K562 (cell line): ENCODE measurements at regions not wholly inside any gene's neighbourhood (a gene's known extent, or its start where the extent isn't known, plus 50 kb on each side); places are given as distances from the start of the nearest gene placed in this dataset.

Experiments
- ATAC-seq: fragments of 200-7000 bp; cut with Tn5 transposase; 3 replicates; pipeline ENCODE4 v1.9.1; 2020; ENCODE audit warnings: moderate library complexity
- BruUV-seq: library from RNA; stranded (reverse); fragments of 400-500 nt; replicated peaks from 2 replicates; lab custom pipeline; 2021; lab: Mats Ljungman, UMichigan
- CTCF ChIA-PET: fragments of 300-600 bp; formaldehyde crosslinking; extraction: SDS; loops from one replicate; lab custom pipeline; 2021; ENCODE audit warnings: low intra/inter-chr PET ratio; lab: Yijun Ruan, JAX
- POLR2A ChIA-PET: fragments of 300-600, 350-650 bp; sonication (Branson Sonifier 250); formaldehyde crosslinking; extraction: SDS; loops from one replicate; lab custom pipeline; 2021; ENCODE audit warnings: antibody characterized with exemption, inconsistent platforms; lab: Yijun Ruan, JAX
- DNase-seq, 4 experiments: peaks; one replicate each; pipeline versions ENCODE4 v3.0.0 to v3.0.0-alpha.2; 2011 to 2018; ENCODE audit warnings: low spot score in 3 of 4, mixed read lengths in 3 of 4; ENCODE audit errors: extremely low read depth in 1 of 4
- FAIRE-seq: peaks from 2 replicates; lab custom pipeline; 2011; peaks lifted over from hg19 to GRCh38; lab: Jason Lieb, UNC
- H2AFZ ChIP-seq: 2 replicates; pipeline ENCODE4 v1.6.0; 2011; ENCODE audit warnings: low read depth, low read length, control low read depth, inconsistent platforms
- H3K27ac ChIP-seq: fragments of 200-600 bp; 3 replicates; pipeline ENCODE4 v1.8.0; 2011; ENCODE audit warnings: low read depth, mild to moderate bottlenecking, control low read depth, inconsistent platforms, low read length, moderate library complexity, mixed read lengths; ENCODE audit errors: extremely low read depth
- H3K27me3 ChIP-seq, 2 experiments: fragments of 300-600 bp in 1 of 2; 2 replicates in 1 of 2; 3 replicates in 1 of 2; pipeline versions ENCODE4 v1.6.0 to v1.8.0; 2011; ENCODE audit warnings: inconsistent platforms in 2 of 2, low read length in 2 of 2, mild to moderate bottlenecking in 1 of 2, mixed read lengths in 1 of 2, moderate library complexity in 1 of 2; ENCODE audit not compliant: control insufficient read depth in 2 of 2, insufficient read depth in 2 of 2
- H3K36me3 ChIP-seq: fragments of 300-600 bp; 3 replicates; pipeline ENCODE4 v1.8.0; 2011; ENCODE audit warnings: mild to moderate bottlenecking, low read length, inconsistent platforms; ENCODE audit not compliant: control insufficient read depth, insufficient read depth
- H3K4me1 ChIP-seq, 2 experiments: fragments of 200-600 bp in 1 of 2; replicated peaks in 1 of 2; 2 replicates in 1 of 2; 3 replicates in 1 of 2; pipeline versions ENCODE4 v1.5.1 to v1.8.0; 2011; ENCODE audit warnings: inconsistent platforms in 2 of 2, low read length in 2 of 2, mild to moderate bottlenecking in 1 of 2, mixed read lengths in 1 of 2, moderate library complexity in 1 of 2; ENCODE audit not compliant: control insufficient read depth in 2 of 2, insufficient read depth in 2 of 2
- H3K4me2 ChIP-seq: 2 replicates; pipeline ENCODE4 v1.6.1; 2011; ENCODE audit warnings: low read length, control low read depth, inconsistent platforms, mixed read lengths; ENCODE audit not compliant: insufficient read depth
- H3K4me3 ChIP-seq: fragments of 200-600 bp; sonication (generic), shearing (Covaris generic); 2 replicates; pipeline ENCODE4 v1.5.1; 2016; ENCODE audit warnings: control low read depth, inconsistent platforms
- H3K79me2 ChIP-seq: fragments of 200-600 bp; 3 replicates; pipeline ENCODE4 v1.8.0; 2011; ENCODE audit warnings: low read length, inconsistent platforms; ENCODE audit not compliant: control insufficient read depth, insufficient read depth
- H3K9ac ChIP-seq, 2 experiments: 2 replicates each; pipeline versions ENCODE4 v1.6.0 to v1.6.1; 2011; ENCODE audit warnings: low read depth in 2 of 2, low read length in 2 of 2, control low read depth in 1 of 2, inconsistent platforms in 1 of 2, mild to moderate bottlenecking in 1 of 2, mixed read lengths in 1 of 2; ENCODE audit not compliant: insufficient read depth in 1 of 2
- H3K9me1 ChIP-seq: one replicate; pipeline ENCODE4 v1.6.0; 2011; ENCODE audit warnings: inconsistent platforms, mild to moderate bottlenecking, low read length, moderate library complexity; ENCODE audit not compliant: control insufficient read depth, insufficient read depth
- H3K9me3 ChIP-seq: replicated peaks from 2 replicates; pipeline ENCODE4 v1.5.1; 2011; ENCODE audit warnings: low read depth, low read length, inconsistent platforms; ENCODE audit not compliant: control insufficient read depth, insufficient read depth
- H4K20me1 ChIP-seq: replicated peaks from 2 replicates; pipeline ENCODE4 v1.6.1; 2011; ENCODE audit warnings: low read length, inconsistent platforms, mixed read lengths; ENCODE audit not compliant: control insufficient read depth, insufficient read depth
- ATF2 ChIP-seq: sonication (generic); formaldehyde crosslinking; IDR thresholded peaks from 2 replicates; pipeline ENCODE4 v1.8.1; 2022; ENCODE audit warnings: missing genetic modification reagents
- ETS2 ChIP-seq: IDR thresholded peaks from 2 replicates; pipeline ENCODE4 v1.6.1; 2016; ENCODE audit warnings: borderline replicate concordance, missing genetic modification characterization, mild to moderate bottlenecking, moderate library complexity, missing compliant biosample characterization; ENCODE audit not compliant: poor library complexity, severe bottlenecking
- KAT8 ChIP-seq: fragments of 450-650 bp; IDR thresholded peaks from 2 replicates; pipeline ENCODE4 v1.6.1; 2016; ENCODE audit warnings: low read depth, mild to moderate bottlenecking
- MBD2 ChIP-seq: sonication (generic); IDR thresholded peaks from 2 replicates; pipeline ENCODE4 v1.6.1; 2016; ENCODE audit warnings: low read depth, borderline replicate concordance
- STAT5B ChIP-seq: fragments of 250-450 bp; sonication (Bioruptor Pico); IDR thresholded peaks from 2 replicates; pipeline ENCODE4 v1.8.0; 2021; ENCODE audit warnings: mild to moderate bottlenecking, inconsistent platforms
- SUPT5H ChIP-seq: fragments of 450-650 bp; IDR thresholded peaks from 2 replicates; pipeline ENCODE4 v1.6.1; 2016
- TEAD2 ChIP-seq: fragments of 450-650 bp; IDR thresholded peaks from 2 replicates; pipeline ENCODE4 v1.6.1; 2016; ENCODE audit warnings: missing genetic modification characterization, control low read depth, missing compliant biosample characterization
- ZBTB11 ChIP-seq, 3 experiments: fragments of 200-800 bp in 1 of 3; fragments of 250-450 bp in 1 of 3; fragments of 450-650 bp in 1 of 3; sonication (Bioruptor Pico) in 1 of 3; sonication (Bioruptor generic) in 1 of 3; formaldehyde crosslinking in 1 of 3; IDR thresholded peaks; 2 replicates each; pipeline versions ENCODE4 v1.6.1 to v1.8.0; 2016 to 2022; ENCODE audit warnings: mild to moderate bottlenecking in 2 of 3, missing genetic modification characterization in 2 of 3, missing compliant biosample characterization in 1 of 3, moderate library complexity in 1 of 3
- whole genome bisulfite sequencing: fragments of 100-300 bp; shearing (Covaris generic); methylation state at CpG from one replicate; pipeline ENCODE4 v1.1.6; 2016; ENCODE audit warnings: low coverage, mixed read lengths; ENCODE audit not compliant: insufficient coverage; ENCODE audit errors: missing lambda C conversion rate; 5-methylcytosine and 5-hydroxymethylcytosine counted together
- in situ Hi-C: fragments of 300-500 bp; cut with MboI; formaldehyde crosslinking; loops from 4 replicates; pipeline ENCODE4 v1.15.0; 2018; ENCODE audit warnings: inconsistent platforms, mixed read lengths
- intact Hi-C: fragments of 100-400 bp; cut with micrococcal nuclease; formaldehyde crosslinking; loops from 2 replicates; pipeline ENCODE4 v1.14.2; 2022
- TF ChIP-seq, protein P1 (sequence below): sonication (generic); formaldehyde crosslinking; IDR thresholded peaks from 2 replicates; pipeline ENCODE4 v1.8.0; 2022; ENCODE audit warnings: mild to moderate bottlenecking, missing genetic modification reagents
- TF ChIP-seq, protein P2 (sequence below): sonication (generic); formaldehyde crosslinking; IDR thresholded peaks from 2 replicates; pipeline ENCODE4 v1.8.1; 2023; ENCODE audit warnings: mild to moderate bottlenecking, missing genetic modification reagents

DNA sequence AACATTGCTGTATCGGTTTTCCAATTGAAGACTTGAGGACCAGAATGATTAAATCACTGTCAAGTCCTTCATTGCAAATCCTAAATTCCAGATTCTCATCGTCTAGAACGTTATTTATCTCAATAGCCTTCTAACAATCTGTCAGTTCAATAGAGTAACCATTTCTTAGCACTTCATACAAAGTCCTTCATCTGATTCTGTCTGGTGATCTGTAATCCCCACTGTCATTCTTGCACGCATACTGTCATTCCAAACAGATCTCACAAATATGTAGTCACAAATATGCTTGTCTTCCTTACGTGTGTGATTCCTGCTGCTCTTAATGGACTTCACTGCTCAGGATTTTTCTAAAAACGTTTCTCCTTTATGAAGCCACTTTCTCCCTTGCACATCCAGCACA lies 1197.5 kb downstream of the EFNB2 start:
- POLR2A ChIA-PET, result no interaction called here
- WGBS, result 0% methylated on average over 6 of the region's 6 CpGs
- H3K27ac ChIP-seq, result no peak overlapping the region
- intact Hi-C loops (no loop called here), in situ Hi-C loops (no loop called here)
- CTCF ChIA-PET, result no interaction called here
- H3K36me3 ChIP-seq, result no peaks in the 10 kb centered on the region
- no peaks in the 10 kb centered on the region for H3K79me2 ChIP-seq
- H3K27me3 ChIP-seq, result no peaks in the 10 kb centered on the region
- H2AFZ ChIP-seq, result no peak overlapping the region
- no peaks in the 10 kb centered on the region for H3K9me1 ChIP-seq
- H3K4me1 ChIP-seq, result no peaks in the 10 kb centered on the region
- no peaks in the 10 kb centered on the region for H3K9me3 ChIP-seq
- no peak overlapping the region for H3K4me3 ChIP-seq
- H4K20me1 ChIP-seq, result no peaks in the 10 kb centered on the region
- DNase-seq (no peak), ATAC-seq (no peak), FAIRE-seq (no peak)
- no peak overlapping the region for H3K4me2 ChIP-seq
- H3K9ac ChIP-seq, result no peak overlapping the region
- no TSS peak for BruUV-seq
- TF ChIP-seq ATF2 (CRISPR knock-in tag) (no peak), ZBTB11 (CRISPR knock-in tag; IDR thresholded peaks at IDR 0.05) (no peak), KAT8 (no peak), STAT5B (CRISPR knock-in tag) (no peak), ETS2 (tag) (no peak), TEAD2 (tag) (no peak), SUPT5H (no peak), MBD2 (no peak)
- TF ChIP-seq, protein P1, sequence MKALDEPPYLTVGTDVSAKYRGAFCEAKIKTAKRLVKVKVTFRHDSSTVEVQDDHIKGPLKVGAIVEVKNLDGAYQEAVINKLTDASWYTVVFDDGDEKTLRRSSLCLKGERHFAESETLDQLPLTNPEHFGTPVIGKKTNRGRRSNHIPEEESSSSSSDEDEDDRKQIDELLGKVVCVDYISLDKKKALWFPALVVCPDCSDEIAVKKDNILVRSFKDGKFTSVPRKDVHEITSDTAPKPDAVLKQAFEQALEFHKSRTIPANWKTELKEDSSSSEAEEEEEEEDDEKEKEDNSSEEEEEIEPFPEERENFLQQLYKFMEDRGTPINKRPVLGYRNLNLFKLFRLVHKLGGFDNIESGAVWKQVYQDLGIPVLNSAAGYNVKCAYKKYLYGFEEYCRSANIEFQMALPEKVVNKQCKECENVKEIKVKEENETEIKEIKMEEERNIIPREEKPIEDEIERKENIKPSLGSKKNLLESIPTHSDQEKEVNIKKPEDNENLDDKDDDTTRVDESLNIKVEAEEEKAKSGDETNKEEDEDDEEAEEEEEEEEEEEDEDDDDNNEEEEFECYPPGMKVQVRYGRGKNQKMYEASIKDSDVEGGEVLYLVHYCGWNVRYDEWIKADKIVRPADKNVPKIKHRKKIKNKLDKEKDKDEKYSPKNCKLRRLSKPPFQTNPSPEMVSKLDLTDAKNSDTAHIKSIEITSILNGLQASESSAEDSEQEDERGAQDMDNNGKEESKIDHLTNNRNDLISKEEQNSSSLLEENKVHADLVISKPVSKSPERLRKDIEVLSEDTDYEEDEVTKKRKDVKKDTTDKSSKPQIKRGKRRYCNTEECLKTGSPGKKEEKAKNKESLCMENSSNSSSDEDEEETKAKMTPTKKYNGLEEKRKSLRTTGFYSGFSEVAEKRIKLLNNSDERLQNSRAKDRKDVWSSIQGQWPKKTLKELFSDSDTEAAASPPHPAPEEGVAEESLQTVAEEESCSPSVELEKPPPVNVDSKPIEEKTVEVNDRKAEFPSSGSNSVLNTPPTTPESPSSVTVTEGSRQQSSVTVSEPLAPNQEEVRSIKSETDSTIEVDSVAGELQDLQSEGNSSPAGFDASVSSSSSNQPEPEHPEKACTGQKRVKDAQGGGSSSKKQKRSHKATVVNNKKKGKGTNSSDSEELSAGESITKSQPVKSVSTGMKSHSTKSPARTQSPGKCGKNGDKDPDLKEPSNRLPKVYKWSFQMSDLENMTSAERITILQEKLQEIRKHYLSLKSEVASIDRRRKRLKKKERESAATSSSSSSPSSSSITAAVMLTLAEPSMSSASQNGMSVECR (CRISPR knock-in tag), result no peak
- TF ChIP-seq, protein P2, sequence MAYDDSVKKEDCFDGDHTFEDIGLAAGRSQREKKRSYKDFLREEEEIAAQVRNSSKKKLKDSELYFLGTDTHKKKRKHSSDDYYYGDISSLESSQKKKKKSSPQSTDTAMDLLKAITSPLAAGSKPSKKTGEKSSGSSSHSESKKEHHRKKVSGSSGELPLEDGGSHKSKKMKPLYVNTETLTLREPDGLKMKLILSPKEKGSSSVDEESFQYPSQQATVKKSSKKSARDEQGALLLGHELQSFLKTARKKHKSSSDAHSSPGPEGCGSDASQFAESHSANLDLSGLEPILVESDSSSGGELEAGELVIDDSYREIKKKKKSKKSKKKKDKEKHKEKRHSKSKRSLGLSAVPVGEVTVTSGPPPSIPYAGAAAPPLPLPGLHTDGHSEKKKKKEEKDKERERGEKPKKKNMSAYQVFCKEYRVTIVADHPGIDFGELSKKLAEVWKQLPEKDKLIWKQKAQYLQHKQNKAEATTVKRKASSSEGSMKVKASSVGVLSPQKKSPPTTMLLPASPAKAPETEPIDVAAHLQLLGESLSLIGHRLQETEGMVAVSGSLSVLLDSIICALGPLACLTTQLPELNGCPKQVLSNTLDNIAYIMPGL (CRISPR knock-in tag), result no peak
